Progenitor cell of endocrine pancreas (in vitro differentiated cells): ENCODE measurements at regions not wholly inside any gene's neighbourhood (a gene's known extent, or its start where the extent isn't known, plus 50 kb on each side); places are given as distances from the start of the nearest gene placed in this dataset.

Experiments used
- DNase-seq: peaks from one replicate; pipeline ENCODE4 v3.0.0; 2021; ENCODE audit warnings: low spot score; ENCODE audit not compliant: unreplicated experiment
- H3K27ac Mint-ChIP-seq: 2 replicates; pipeline ENCODE4 v1.8.0; 2021; ENCODE audit warnings: mild to moderate bottlenecking, moderate library complexity, mixed read lengths
- H3K27me3 Mint-ChIP-seq: 2 replicates; pipeline ENCODE4 v1.8.0; 2021; ENCODE audit warnings: mixed read lengths
- H3K36me3 Mint-ChIP-seq: 2 replicates; pipeline ENCODE4 v1.8.0; 2022; ENCODE audit warnings: mixed read lengths; ENCODE audit not compliant: insufficient read depth
- H3K4me1 Mint-ChIP-seq: 2 replicates; pipeline ENCODE4 v1.8.0; 2021; ENCODE audit warnings: low read depth, mixed read lengths
- H3K4me3 Mint-ChIP-seq: 2 replicates; pipeline ENCODE4 v1.8.0; 2021; ENCODE audit warnings: low read depth, mild to moderate bottlenecking, moderate library complexity, mixed read lengths
- H3K9me3 Mint-ChIP-seq: 2 replicates; pipeline ENCODE4 v1.8.0; 2021; ENCODE audit warnings: low read depth, mixed read lengths
- CTCF ChIP-seq: fragments of 200-600 bp; sonication (generic); IDR thresholded peaks from one replicate; pipeline ENCODE4 v1.5.0; 2021; ENCODE audit warnings: antibody characterized with exemption, mild to moderate bottlenecking; ENCODE audit not compliant: unreplicated experiment

- Mint-ChIP-seq H3K27ac (no peak overlapping the region), H3K4me3 (no peak overlapping the region), H3K4me1 (no peaks in the 10 kb centered on the region), H3K9me3 (peaks cover 4% of the 10 kb centered on the region), H3K36me3 (no peaks in the 10 kb centered on the region), H3K27me3 (peaks cover 11% of the 10 kb centered on the region)
- no peak for DNase-seq
- TF ChIP-seq CTCF = no peak
These were observed 209.1 kb upstream of the CXCL12 start for GRCh38 chr10:44593952-44594351.

DNA sequence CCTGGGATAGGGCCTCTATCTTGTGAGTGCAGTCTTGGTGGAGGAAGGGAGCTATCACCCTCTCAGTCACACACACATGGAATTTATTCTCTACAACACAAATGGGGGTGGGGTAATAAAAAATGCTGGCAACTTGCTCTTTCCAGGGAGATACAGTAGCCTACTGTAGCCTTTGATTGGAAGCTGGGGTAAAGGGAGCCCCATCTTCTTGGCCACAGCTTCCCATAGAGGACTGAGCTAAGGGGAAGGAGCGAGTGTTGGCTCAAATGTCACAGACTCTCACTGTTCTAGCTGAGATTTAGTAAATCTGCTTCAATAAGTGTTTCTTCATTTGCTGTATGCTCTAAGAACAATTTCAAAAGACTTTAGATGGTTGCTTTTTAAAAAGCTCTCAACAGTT lies 222.2 kb upstream of the CXCL12 start:
- Mint-ChIP-seq H3K4me3 (no peak overlapping the region), H3K9me3 (no peaks in the 10 kb centered on the region), H3K4me1 (no peaks in the 10 kb centered on the region), H3K27me3 (no peaks in the 10 kb centered on the region), H3K36me3 (no peaks in the 10 kb centered on the region), H3K27ac (no peak overlapping the region)
- TF ChIP-seq CTCF = no peak
- no peak for DNase-seq

- no peak overlapping the region for H3K27ac Mint-ChIP-seq
These were observed 234.0 kb upstream of the CXCL12 start for GRCh38 chr10:44618910-44619309.

DNA sequence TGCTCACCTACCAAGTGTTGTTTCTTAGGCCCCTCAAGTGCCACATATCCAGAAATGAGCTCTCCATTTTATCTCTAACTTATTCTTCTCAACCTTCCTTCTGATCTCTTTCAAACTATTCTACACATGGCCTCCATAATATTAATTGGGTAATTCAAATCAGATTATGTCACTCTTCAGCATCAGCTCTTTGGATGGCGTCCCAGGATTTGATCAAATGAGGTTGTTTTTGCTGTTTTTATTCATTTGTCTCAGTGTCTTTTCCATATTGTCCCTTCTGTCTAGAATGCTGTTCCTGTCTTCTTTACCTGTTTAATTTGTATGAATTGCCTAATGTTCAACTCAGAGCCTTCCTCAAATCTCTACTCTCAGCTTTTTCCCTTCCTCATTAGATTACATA lies 234.6 kb upstream of the CXCL12 start:
- H3K36me3 Mint-ChIP-seq = no peaks in the 10 kb centered on the region
- peaks cover 14% of the 10 kb centered on the region for H3K27me3 Mint-ChIP-seq
- no peak overlapping the region for H3K4me3 Mint-ChIP-seq
- peaks cover 1% of the 10 kb centered on the region for H3K4me1 Mint-ChIP-seq
- no peaks in the 10 kb centered on the region for H3K9me3 Mint-ChIP-seq
- no peak for DNase-seq
- H3K27ac Mint-ChIP-seq = no peak overlapping the region
- no peak for TF ChIP-seq CTCF

More at GRCh38 chr10:44618910-44619309, 234.0 kb upstream of the CXCL12 start:
- Mint-ChIP-seq H3K9me3 (no peaks in the 10 kb centered on the region), H3K27me3 (peaks cover 14% of the 10 kb centered on the region), H3K36me3 (no peaks in the 10 kb centered on the region), H3K4me3 (no peak overlapping the region), H3K4me1 (peaks cover 1% of the 10 kb centered on the region)
- TF ChIP-seq CTCF = no peak
- no peak for DNase-seq

- Mint-ChIP-seq H3K4me1 (peaks cover 1% of the 10 kb centered on the region), H3K27me3 (peaks cover 14% of the 10 kb centered on the region)
These were observed 235.1 kb upstream of the CXCL12 start for GRCh38 chr10:44619975-44620374.

More at GRCh38 chr10:44619975-44620374, 235.1 kb upstream of the CXCL12 start:
- no peaks in the 10 kb centered on the region for H3K36me3 Mint-ChIP-seq
- no peak overlapping the region for H3K4me3 Mint-ChIP-seq
- no peaks in the 10 kb centered on the region for H3K9me3 Mint-ChIP-seq
- DNase-seq = no peak
- no peak for TF ChIP-seq CTCF
- H3K27ac Mint-ChIP-seq = no peak overlapping the region
